Pancreas (tissue), 10 donors: ENCODE measurements at regions not wholly inside any gene's neighbourhood (a gene's known extent, or its start where the extent isn't known, plus 50 kb on each side); places are given as distances from the start of the nearest gene placed in this dataset.
A peak's percentile ranks its signal among the peaks of the same experiment; 100 is the strongest.

Experiments
- ATAC-seq, 4 donors: fragments of 200-7000 bp; cut with Tn5 transposase; one replicate each; pipeline versions ENCODE4 v1.8.0 to v1.9.1; 2020; ENCODE audit warnings: mild to moderate bottlenecking in 4 of 4, moderate library complexity in 4 of 4
- DNase-seq, 6 donors: peaks; one replicate each; pipeline ENCODE4 v3.0.0-alpha.2; 2020
- FAIRE-seq: peaks from 2 replicates; lab custom pipeline; 2012; peaks lifted over from hg19 to GRCh38; lab: Jason Lieb, UNC
- H3K27ac ChIP-seq, 4 donors: fragments of 200-600 bp; sonication (generic); 1 replicate in 3 of 4; 2 replicates in 1 of 4; pipeline versions ENCODE4 v1.5.0 to v1.8.0; 2020
- H3K27me3 ChIP-seq, 4 donors: fragments of 200-600 bp; one replicate each; pipeline ENCODE4 v1.8.0; 2021
- H3K36me3 ChIP-seq, 3 donors: fragments of 200-600 bp; sonication (generic) in 1 of 3; one replicate each; pipeline versions ENCODE4 v1.5.0 to v1.8.0; 2020 to 2021
- H3K4me1 ChIP-seq, 3 donors: fragments of 200-600 bp; one replicate each; pipeline ENCODE4 v1.8.0; 2021
- H3K4me3 ChIP-seq, 4 donors: fragments of 200-600 bp; sonication (generic) in 2 of 4; one replicate each; pipeline versions ENCODE4 v1.5.0 to v1.8.0; 2020 to 2021
- H3K9me3 ChIP-seq, 4 donors: fragments of 200-600 bp; one replicate each; pipeline ENCODE4 v1.8.0; 2021
- CTCF ChIP-seq, 4 donors: fragments of 200-600 bp; sonication (generic) in 3 of 4; IDR thresholded peaks; one replicate each; pipeline versions ENCODE4 v1.5.0 to v1.8.0; 2021; ENCODE audit warnings: antibody characterized with exemption in 4 of 4
- WGBS, 2 donors: extraction: QIAGEN DNeasy Blood & Tissue Kit; methylation state at CpG; one replicate each; pipeline ENCODE4 v1.1.7; 2013; 5-methylcytosine and 5-hydroxymethylcytosine counted together
- intact Hi-C, 3 donors: fragments of 100-400 bp; cut with DNase I; formaldehyde crosslinking; loops; one replicate each; pipeline versions ENCODE4 v1.11.1 to v1.14.2; 2022
- donor health status: healthy with polysubstance abuse.
- donor health status: DM: no; HTN: no; CAD: no; lungs with moderate emphysema.
- donor health status: DM: no; HTN: no; CAD: no.
- donor health status: control.
- donor health status: control.
- donor health status: Bipolar disorder and iron deficiency.
- donor health status: DM: yes; HTN: yes; CAD: no.
- donor health status: DM: no; HTN: no; CAD: no.
- donor health status: DM: no; HTN: no; CAD: no.
- donor health status: DM: yes; HTN: yes; CAD: no.

GRCh38 chr16:52074133-52074532 is 472.8 kb downstream of the TOX3 start:
- no peaks in the 10 kb centered on the region for H3K4me1 ChIP-seq
- ATAC-seq (no peak), DNase-seq (no peak), FAIRE-seq (no peak)
- H3K9me3 ChIP-seq: no peaks in the 10 kb centered on the region
- H3K27ac ChIP-seq: no peak overlapping the region
- H3K36me3 ChIP-seq: no peaks in the 10 kb centered on the region
- intact Hi-C loops: no loop called here
- no peak for TF ChIP-seq CTCF (IDR thresholded peaks at IDR 0.05)
- H3K4me3 ChIP-seq: no peak overlapping the region
- 81 to 88% methylated on average over 3 of the region's 3 CpGs for WGBS, 2 donors
- H3K27me3 ChIP-seq: no peaks in the 10 kb centered on the region

- no peak for DNase-seq
- Histone ChIP-seq H3K4me1 (no peaks in the 10 kb centered on the region), H3K36me3 (no peaks in the 10 kb centered on the region), H3K9me3 (no peaks in the 10 kb centered on the region), H3K27ac (no peak overlapping the region), H3K27me3 (no peaks in the 10 kb centered on the region), H3K4me3 (no peak overlapping the region)
- intact Hi-C loops: no loop called here
- 77 to 85% methylated on average over 3 of the region's 3 CpGs for whole genome bisulfite sequencing, 2 donors
- FAIRE-seq: no peak
- no peak for ATAC-seq
- no peak for TF ChIP-seq CTCF (IDR thresholded peaks at IDR 0.05)
These were observed 473.9 kb downstream of the TOX3 start for GRCh38 chr16:52073024-52073423.

GRCh38 chr16:52071101-52071500 is 475.8 kb downstream of the TOX3 start:
- no peak for DNase-seq
- no peak overlapping the region for H3K27ac ChIP-seq
- H3K4me1 ChIP-seq: no peaks in the 10 kb centered on the region
- 53 to 68% methylated on average over 4 of the region's 4 CpGs for WGBS, 2 donors
- no peak overlapping the region for H3K4me3 ChIP-seq
- no peaks in the 10 kb centered on the region for H3K36me3 ChIP-seq
- intact Hi-C loops: no loop called here
- no peak for ATAC-seq
- FAIRE-seq: no peak
- no peaks in the 10 kb centered on the region for H3K27me3 ChIP-seq
- TF ChIP-seq CTCF (IDR thresholded peaks at IDR 0.05): no peak
- no peaks in the 10 kb centered on the region for H3K9me3 ChIP-seq

GRCh38 chr16:52070341-52071057 is 476.4 kb downstream of the TOX3 start:
- 70% methylated on average over 2 of the region's 2 CpGs for WGBS, 2 donors
- no peak for ATAC-seq
- H3K27me3 ChIP-seq: peaks cover 0 to 2% (median 0%) of the 10 kb centered on the region in 4 donors
- no peak for FAIRE-seq
- H3K4me1 ChIP-seq: no peaks in the 10 kb centered on the region
- DNase-seq: no peak
- intact Hi-C loops: no loop called here
- H3K9me3 ChIP-seq: no peaks in the 10 kb centered on the region
- H3K36me3 ChIP-seq: no peaks in the 10 kb centered on the region
- no peak for TF ChIP-seq CTCF (IDR thresholded peaks at IDR 0.05)
- no peak overlapping the region for H3K27ac ChIP-seq
- no peak overlapping the region for H3K4me3 ChIP-seq

- no peaks in the 10 kb centered on the region for H3K36me3 ChIP-seq
- DNase-seq (no peak), ATAC-seq (peak in 3 of 4 donors; percentile 56 to 75 (median 65)), FAIRE-seq (no peak)
- TF ChIP-seq CTCF (IDR thresholded peaks at IDR 0.05): no peak
- no peaks in the 10 kb centered on the region for H3K4me1 ChIP-seq
- no peak overlapping the region for H3K4me3 ChIP-seq
- WGBS, 2 donors: 53 to 56% methylated on average over 3 of the region's 3 CpGs
- intact Hi-C loops: loop anchor here in 2 of 3 donors (5.0 to 10.0 kb wide), 3 partner anchors 842 to 955 kb away; no protein-coding TSS in a partner anchor
- H3K27me3 ChIP-seq: peaks cover 0 to 8% (median 0%) of the 10 kb centered on the region in 4 donors
- H3K9me3 ChIP-seq: no peaks in the 10 kb centered on the region
- no peak overlapping the region for H3K27ac ChIP-seq
These were observed 477.1 kb downstream of the TOX3 start for GRCh38 chr16:52069866-52070265.
